HEK293 (cell line): ENCODE measurements at regions not wholly inside any gene's neighbourhood (a gene's known extent, or its start where the extent isn't known, plus 50 kb on each side); places are given as distances from the start of the nearest gene placed in this dataset.

Source experiments
- CTCF ChIP-seq: fragments of 450-650 bp; formaldehyde crosslinking; IDR thresholded peaks from 2 replicates; pipeline ENCODE4 v1.5.1; 2016; ENCODE audit warnings: missing biosample characterization, missing genetic modification characterization
- MZF1 ChIP-seq: fragments of 450-650 bp; formaldehyde crosslinking; IDR thresholded peaks from 2 replicates; pipeline ENCODE4 v1.5.1; 2017; ENCODE audit warnings: missing biosample characterization, missing genetic modification characterization, borderline replicate concordance
- ZNF404 ChIP-seq: fragments of 450-650 bp; formaldehyde crosslinking; IDR thresholded peaks from 2 replicates; pipeline ENCODE4 v1.5.1; 2017; ENCODE audit warnings: missing biosample characterization, missing genetic modification characterization
- TF ChIP-seq, protein P1 (sequence below): fragments of 450-650 bp; formaldehyde crosslinking; conservative IDR thresholded peaks from 2 replicates; pipeline ENCODE4 v1.5.1; 2016; ENCODE audit warnings: low read depth, missing biosample characterization, missing genetic modification characterization

DNA sequence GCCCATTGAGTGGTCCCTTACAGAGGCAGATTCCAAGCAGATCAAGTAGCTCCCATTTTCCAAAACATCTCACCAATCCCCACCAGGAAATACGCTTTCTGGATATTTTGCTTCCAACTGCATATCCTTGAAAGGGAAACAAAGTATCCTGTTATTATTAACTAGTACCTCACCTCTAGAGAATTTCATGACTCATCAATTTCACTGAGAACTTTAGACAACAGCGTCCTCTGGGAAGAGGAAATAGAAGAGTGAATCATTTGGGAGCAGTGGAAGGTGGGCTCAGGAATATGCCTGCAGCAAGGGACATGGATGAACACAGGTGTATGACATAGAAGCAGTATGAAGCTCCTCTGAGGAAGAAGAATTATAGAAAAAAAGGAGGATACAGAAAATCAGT is 186.7 kb downstream of the MARCHF11 start:
- TF ChIP-seq CTCF (tag by site-specific recombination) (no peak), MZF1 (no peak), ZNF404 (tag by site-specific recombination) (no peak)
- TF ChIP-seq, protein P1, sequence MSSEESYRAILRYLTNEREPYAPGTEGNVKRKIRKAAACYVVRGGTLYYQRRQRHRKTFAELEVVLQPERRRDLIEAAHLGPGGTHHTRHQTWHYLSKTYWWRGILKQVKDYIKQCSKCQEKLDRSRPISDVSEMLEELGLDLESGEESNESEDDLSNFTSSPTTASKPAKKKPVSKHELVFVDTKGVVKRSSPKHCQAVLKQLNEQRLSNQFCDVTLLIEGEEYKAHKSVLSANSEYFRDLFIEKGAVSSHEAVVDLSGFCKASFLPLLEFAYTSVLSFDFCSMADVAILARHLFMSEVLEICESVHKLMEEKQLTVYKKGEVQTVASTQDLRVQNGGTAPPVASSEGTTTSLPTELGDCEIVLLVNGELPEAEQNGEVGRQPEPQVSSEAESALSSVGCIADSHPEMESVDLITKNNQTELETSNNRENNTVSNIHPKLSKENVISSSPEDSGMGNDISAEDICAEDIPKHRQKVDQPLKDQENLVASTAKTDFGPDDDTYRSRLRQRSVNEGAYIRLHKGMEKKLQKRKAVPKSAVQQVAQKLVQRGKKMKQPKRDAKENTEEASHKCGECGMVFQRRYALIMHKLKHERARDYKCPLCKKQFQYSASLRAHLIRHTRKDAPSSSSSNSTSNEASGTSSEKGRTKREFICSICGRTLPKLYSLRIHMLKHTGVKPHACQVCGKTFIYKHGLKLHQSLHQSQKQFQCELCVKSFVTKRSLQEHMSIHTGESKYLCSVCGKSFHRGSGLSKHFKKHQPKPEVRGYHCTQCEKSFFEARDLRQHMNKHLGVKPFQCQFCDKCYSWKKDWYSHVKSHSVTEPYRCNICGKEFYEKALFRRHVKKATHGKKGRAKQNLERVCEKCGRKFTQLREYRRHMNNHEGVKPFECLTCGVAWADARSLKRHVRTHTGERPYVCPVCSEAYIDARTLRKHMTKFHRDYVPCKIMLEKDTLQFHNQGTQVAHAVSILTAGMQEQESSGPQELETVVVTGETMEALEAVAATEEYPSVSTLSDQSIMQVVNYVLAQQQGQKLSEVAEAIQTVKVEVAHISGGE (tag by site-specific recombination) = no peak
